T-cell (primary cell): ENCODE measurements at regions not wholly inside any gene's neighbourhood (a gene's known extent, or its start where the extent isn't known, plus 50 kb on each side); places are given as distances from the start of the nearest gene placed in this dataset.

Experiments used
- ATAC-seq, 4 experiments: fragments of 200-7000 bp in 3 of 4; fragments of 150-1000 bp in 1 of 4; cut with Tn5 transposase; replicated peaks in 1 of 4; 1 replicate in 3 of 4; 2 replicates in 1 of 4; pipeline ENCODE4 v1.10.0; 2021; ENCODE audit warnings: moderate library complexity in 3 of 4, mild to moderate bottlenecking in 2 of 4, moderate number of reproducible peaks in 1 of 4
- CTCF ChIA-PET, 2 donors: fragments of 300-600 bp; sonication (Branson Sonifier 250); formaldehyde crosslinking; loops; one replicate each; lab custom pipeline; 2022; ENCODE audit warnings: antibody characterized with exemption in 2 of 2; lab: Charles Lee
- POLR2A ChIA-PET, 2 donors: fragments of 300-600 bp; sonication (Branson Sonifier 250); formaldehyde crosslinking; loops; one replicate each; lab custom pipeline; 2022; ENCODE audit warnings: antibody characterized with exemption in 2 of 2; lab: Charles Lee
- DNase-seq, 35 experiments: peaks; one replicate each; pipeline versions ENCODE4 v3.0.0 to v3.0.0-alpha.2; 2013 to 2023
- H3K27ac ChIP-seq: one replicate; pipeline ENCODE4 v1.5.1; 2013; ENCODE audit warnings: low read length
- H3K27me3 ChIP-seq, 2 experiments: replicated peaks in 1 of 2; 1 replicate in 1 of 2; 2 replicates in 1 of 2; pipeline versions ENCODE4 v1.6.1 to v1.7.0; 2013; ENCODE audit warnings: low read length in 1 of 2, mixed read lengths in 1 of 2; ENCODE audit not compliant: control insufficient read depth in 2 of 2, insufficient read depth in 2 of 2; ENCODE audit errors: extremely low read depth in 1 of 2
- H3K36me3 ChIP-seq, 2 donors: 1 replicate in 1 of 2; 2 replicates in 1 of 2; pipeline versions ENCODE4 v1.6.1 to v1.7.0; 2013; ENCODE audit warnings: low read length in 1 of 2; ENCODE audit not compliant: control insufficient read depth in 2 of 2, insufficient read depth in 1 of 2; ENCODE audit errors: extremely low read depth in 1 of 2
- H3K4me1 ChIP-seq, 2 experiments: 1 replicate in 1 of 2; 2 replicates in 1 of 2; pipeline versions ENCODE4 v1.6.1 to v1.7.0; 2013; ENCODE audit warnings: low read length in 2 of 2, mixed read lengths in 1 of 2; ENCODE audit not compliant: insufficient read depth in 2 of 2, control insufficient read depth in 1 of 2; ENCODE audit errors: extremely low read depth in 1 of 2
- H3K4me3 ChIP-seq, 2 donors: 1 replicate in 1 of 2; 2 replicates in 1 of 2; pipeline versions ENCODE4 v1.5.1 to v1.7.0; 2013; ENCODE audit warnings: mild to moderate bottlenecking in 2 of 2, low read length in 1 of 2, moderate library complexity in 1 of 2; ENCODE audit not compliant: control insufficient read depth in 1 of 2; ENCODE audit errors: extremely low read depth in 1 of 2
- H3K9me3 ChIP-seq: 2 replicates; pipeline ENCODE4 v1.7.0; 2013
- H3K27ac Mint-ChIP-seq, 2 donors: one replicate each; pipeline ENCODE4 v1.8.0; 2020 to 2021; ENCODE audit warnings: mild to moderate bottlenecking in 2 of 2, mixed read lengths in 2 of 2
- H3K27me3 Mint-ChIP-seq, 2 donors: one replicate each; pipeline ENCODE4 v1.8.0; 2021 to 2022; ENCODE audit warnings: mixed read lengths in 2 of 2
- H3K36me3 Mint-ChIP-seq: one replicate; pipeline ENCODE4 v1.8.0; 2021; ENCODE audit warnings: mixed read lengths
- H3K4me1 Mint-ChIP-seq, 3 donors: one replicate each; pipeline ENCODE4 v1.8.0; 2020 to 2022; ENCODE audit warnings: mixed read lengths in 3 of 3, mild to moderate bottlenecking in 1 of 3
- H3K4me3 Mint-ChIP-seq, 3 donors: one replicate each; pipeline ENCODE4 v1.8.0; 2020 to 2022; ENCODE audit warnings: mild to moderate bottlenecking in 3 of 3, mixed read lengths in 3 of 3, moderate library complexity in 3 of 3
- H3K9me3 Mint-ChIP-seq, 3 donors: one replicate each; pipeline ENCODE4 v1.8.0; 2020 to 2022; ENCODE audit warnings: mixed read lengths in 3 of 3
- WGBS: methylation state at CpG from one replicate; pipeline ENCODE4 v1.1.5; 2013; ENCODE audit warnings: missing lambda C conversion rate; ENCODE audit not compliant: insufficient coverage; 5-methylcytosine and 5-hydroxymethylcytosine counted together

GRCh38 chr15:81916451-81916850 is 129.4 kb downstream of the MEX3B start:
- Mint-ChIP-seq H3K4me1 (no peaks in the 10 kb centered on the region), H3K9me3 (peaks cover 12 to 28% (median 18%) of the 10 kb centered on the region in 3 donors), H3K27ac (no peak overlapping the region), H3K4me3 (no peak overlapping the region), H3K27me3 (peaks cover 0 to 3% of the 10 kb centered on the region in 2 donors), H3K36me3 (no peaks in the 10 kb centered on the region)
- ChIA-PET CTCF (no interaction called here), POLR2A (no interaction called here)
- H3K4me3 ChIP-seq = no peak overlapping the region
- H3K9me3 ChIP-seq = no peaks in the 10 kb centered on the region
- H3K36me3 ChIP-seq = no peaks in the 10 kb centered on the region
- ATAC-seq = no peak
- no peaks in the 10 kb centered on the region for H3K4me1 ChIP-seq
- DNase-seq = no peak
- no peak overlapping the region for H3K27ac ChIP-seq
- H3K27me3 ChIP-seq = peaks cover 0 to 10% of the 10 kb centered on the region in 2 experiments

GRCh38 chr15:81915990-81916389 is 129.8 kb downstream of the MEX3B start:
- H3K9me3 Mint-ChIP-seq = peaks cover 12 to 24% (median 14%) of the 10 kb centered on the region in 3 donors
- Histone ChIP-seq H3K27ac (no peak overlapping the region), H3K4me1 (no peaks in the 10 kb centered on the region), H3K27me3 (peaks cover 0 to 10% of the 10 kb centered on the region in 2 experiments), H3K36me3 (no peaks in the 10 kb centered on the region), H3K9me3 (no peaks in the 10 kb centered on the region), H3K4me3 (no peak overlapping the region)
- peaks cover 0 to 3% of the 10 kb centered on the region in 2 donors for H3K27me3 Mint-ChIP-seq
- 20% methylated on average over 1 of the region's 5 CpGs for WGBS
- no peak overlapping the region for H3K4me3 Mint-ChIP-seq
- DNase-seq (no peak), ATAC-seq (no peak)
- POLR2A ChIA-PET = no interaction called here
- H3K27ac Mint-ChIP-seq = no peak overlapping the region
- no peaks in the 10 kb centered on the region for H3K4me1 Mint-ChIP-seq
- CTCF ChIA-PET = no interaction called here
- no peaks in the 10 kb centered on the region for H3K36me3 Mint-ChIP-seq

GRCh38 chr15:81914734-81915256 is 131.0 kb downstream of the MEX3B start:
- POLR2A ChIA-PET = interaction anchor here in 1 of 2 donors (0.6 kb wide), 1 partner anchor 16 kb away, joined by 8 read pairs; no protein-coding TSS in a partner anchor
- Mint-ChIP-seq H3K27me3 (no peaks in the 10 kb centered on the region), H3K4me3 (no peak overlapping the region), H3K36me3 (no peaks in the 10 kb centered on the region), H3K27ac (no peak overlapping the region), H3K4me1 (no peaks in the 10 kb centered on the region), H3K9me3 (peaks cover 4 to 15% (median 7%) of the 10 kb centered on the region in 3 donors)
- Histone ChIP-seq H3K27me3 (peaks cover 0 to 15% of the 10 kb centered on the region in 2 experiments), H3K27ac (no peak overlapping the region), H3K36me3 (no peaks in the 10 kb centered on the region), H3K9me3 (no peaks in the 10 kb centered on the region), H3K4me1 (no peaks in the 10 kb centered on the region), H3K4me3 (no peak overlapping the region)
- ATAC-seq = no peak
- 86% methylated on average over 4 of the region's 7 CpGs for WGBS
- no peak for DNase-seq
- CTCF ChIA-PET = no interaction called here

- Mint-ChIP-seq H3K36me3 (no peaks in the 10 kb centered on the region), H3K27ac (no peak overlapping the region), H3K4me1 (no peaks in the 10 kb centered on the region), H3K9me3 (peaks cover 4 to 15% (median 7%) of the 10 kb centered on the region in 3 donors), H3K27me3 (no peaks in the 10 kb centered on the region), H3K4me3 (no peak overlapping the region)
- POLR2A ChIA-PET = interaction anchor here in 1 of 2 donors (0.6 kb wide), 1 partner anchor 16 kb away, joined by 8 read pairs; no protein-coding TSS in a partner anchor
- ATAC-seq (no peak), DNase-seq (no peak)
- CTCF ChIA-PET = no interaction called here
- Histone ChIP-seq H3K36me3 (no peaks in the 10 kb centered on the region), H3K4me3 (no peak overlapping the region), H3K27me3 (peaks cover 0 to 15% of the 10 kb centered on the region in 2 experiments), H3K4me1 (no peaks in the 10 kb centered on the region), H3K27ac (no peak overlapping the region), H3K9me3 (no peaks in the 10 kb centered on the region)
- WGBS = 83% methylated on average over 3 of the region's 3 CpGs
Observed at GRCh38 chr15:81914333-81914732, 131.5 kb downstream of the MEX3B start.

- ChIA-PET POLR2A (no interaction called here), CTCF (no interaction called here)
- Histone ChIP-seq H3K27me3 (peaks cover 0 to 11% of the 10 kb centered on the region in 2 experiments), H3K4me1 (no peaks in the 10 kb centered on the region), H3K27ac (no peak overlapping the region), H3K9me3 (no peaks in the 10 kb centered on the region), H3K36me3 (no peaks in the 10 kb centered on the region), H3K4me3 (no peak overlapping the region)
- H3K27ac Mint-ChIP-seq = no peak overlapping the region
- peaks cover 0 to under 1% (median 0%) of the 10 kb centered on the region in 3 donors for H3K9me3 Mint-ChIP-seq
- H3K27me3 Mint-ChIP-seq = no peaks in the 10 kb centered on the region
- H3K36me3 Mint-ChIP-seq = no peaks in the 10 kb centered on the region
- WGBS = 62% methylated on average over 2 of the region's 8 CpGs
- ATAC-seq = no peak
- DNase-seq = no peak
- H3K4me1 Mint-ChIP-seq = no peaks in the 10 kb centered on the region
- H3K4me3 Mint-ChIP-seq = no peak overlapping the region
Observed at GRCh38 chr15:81911022-81911971, 134.5 kb downstream of the MEX3B start.

GRCh38 chr15:81910355-81911021 is 135.3 kb downstream of the MEX3B start:
- no peak overlapping the region for H3K27ac Mint-ChIP-seq
- ChIA-PET CTCF (interaction anchor here in 1 of 2 donors (0.6 kb wide), 1 partner anchor 9 kb away, joined by 4 read pairs; no protein-coding TSS in a partner anchor), POLR2A (no interaction called here)
- no peaks in the 10 kb centered on the region for H3K36me3 Mint-ChIP-seq
- no peaks in the 10 kb centered on the region for H3K9me3 Mint-ChIP-seq
- Histone ChIP-seq H3K4me1 (no peaks in the 10 kb centered on the region), H3K27me3 (peaks cover 0 to 11% of the 10 kb centered on the region in 2 experiments), H3K36me3 (no peaks in the 10 kb centered on the region), H3K9me3 (no peaks in the 10 kb centered on the region), H3K4me3 (no peak overlapping the region), H3K27ac (no peak overlapping the region)
- DNase-seq (no peak), ATAC-seq (no peak)
- H3K27me3 Mint-ChIP-seq = peaks cover 0 to 3% of the 10 kb centered on the region in 2 donors
- H3K4me1 Mint-ChIP-seq = no peaks in the 10 kb centered on the region
- WGBS = 80% methylated on average over 2 of the region's 7 CpGs
- H3K4me3 Mint-ChIP-seq = no peak overlapping the region
